ENCODE measurements at regions not wholly inside any gene's neighbourhood (a gene's known extent, or its start where the extent isn't known, plus 50 kb on each side); places are given as distances from the start of the nearest gene placed in this dataset.
"Not testable (repeated sequence)": the region's sequence is repeated elsewhere in the genome, so short reads cannot be mapped to it uniquely, and the experiment has no call there.

DNA sequence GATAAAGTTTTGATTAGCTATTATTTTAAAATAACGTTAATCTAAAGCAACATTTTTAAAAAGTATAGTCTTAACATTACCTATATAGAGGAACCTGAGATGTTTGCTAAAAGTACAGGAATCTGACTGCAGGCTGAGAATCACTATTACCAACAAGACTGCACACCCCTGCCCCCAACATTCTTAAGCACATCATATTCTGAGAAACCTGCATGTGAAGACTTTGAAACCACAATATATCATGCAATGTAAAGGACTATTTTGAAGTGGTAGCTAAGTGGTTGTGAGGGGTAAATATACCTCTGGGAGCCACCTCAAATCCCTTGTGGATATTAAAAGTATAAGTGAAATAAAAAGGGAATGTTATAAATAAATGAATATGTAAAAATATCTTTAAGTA, 119.0 kb upstream of the KLF12 start:
- TF ChIP-seq, protein P1, sequence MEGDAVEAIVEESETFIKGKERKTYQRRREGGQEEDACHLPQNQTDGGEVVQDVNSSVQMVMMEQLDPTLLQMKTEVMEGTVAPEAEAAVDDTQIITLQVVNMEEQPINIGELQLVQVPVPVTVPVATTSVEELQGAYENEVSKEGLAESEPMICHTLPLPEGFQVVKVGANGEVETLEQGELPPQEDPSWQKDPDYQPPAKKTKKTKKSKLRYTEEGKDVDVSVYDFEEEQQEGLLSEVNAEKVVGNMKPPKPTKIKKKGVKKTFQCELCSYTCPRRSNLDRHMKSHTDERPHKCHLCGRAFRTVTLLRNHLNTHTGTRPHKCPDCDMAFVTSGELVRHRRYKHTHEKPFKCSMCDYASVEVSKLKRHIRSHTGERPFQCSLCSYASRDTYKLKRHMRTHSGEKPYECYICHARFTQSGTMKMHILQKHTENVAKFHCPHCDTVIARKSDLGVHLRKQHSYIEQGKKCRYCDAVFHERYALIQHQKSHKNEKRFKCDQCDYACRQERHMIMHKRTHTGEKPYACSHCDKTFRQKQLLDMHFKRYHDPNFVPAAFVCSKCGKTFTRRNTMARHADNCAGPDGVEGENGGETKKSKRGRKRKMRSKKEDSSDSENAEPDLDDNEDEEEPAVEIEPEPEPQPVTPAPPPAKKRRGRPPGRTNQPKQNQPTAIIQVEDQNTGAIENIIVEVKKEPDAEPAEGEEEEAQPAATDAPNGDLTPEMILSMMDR (conservative IDR thresholded peaks at IDR 0.05; ENCODE audit: low read depth), result no peak
- no peak for DNase-seq (ENCODE audit: low spot score)
- ChIA-PET CTCF (no interaction called here), POLR2A (ENCODE audit: low non-redundant PET) (no interaction called here)
- no peak overlapping the region for H3K27ac ChIP-seq

DNA sequence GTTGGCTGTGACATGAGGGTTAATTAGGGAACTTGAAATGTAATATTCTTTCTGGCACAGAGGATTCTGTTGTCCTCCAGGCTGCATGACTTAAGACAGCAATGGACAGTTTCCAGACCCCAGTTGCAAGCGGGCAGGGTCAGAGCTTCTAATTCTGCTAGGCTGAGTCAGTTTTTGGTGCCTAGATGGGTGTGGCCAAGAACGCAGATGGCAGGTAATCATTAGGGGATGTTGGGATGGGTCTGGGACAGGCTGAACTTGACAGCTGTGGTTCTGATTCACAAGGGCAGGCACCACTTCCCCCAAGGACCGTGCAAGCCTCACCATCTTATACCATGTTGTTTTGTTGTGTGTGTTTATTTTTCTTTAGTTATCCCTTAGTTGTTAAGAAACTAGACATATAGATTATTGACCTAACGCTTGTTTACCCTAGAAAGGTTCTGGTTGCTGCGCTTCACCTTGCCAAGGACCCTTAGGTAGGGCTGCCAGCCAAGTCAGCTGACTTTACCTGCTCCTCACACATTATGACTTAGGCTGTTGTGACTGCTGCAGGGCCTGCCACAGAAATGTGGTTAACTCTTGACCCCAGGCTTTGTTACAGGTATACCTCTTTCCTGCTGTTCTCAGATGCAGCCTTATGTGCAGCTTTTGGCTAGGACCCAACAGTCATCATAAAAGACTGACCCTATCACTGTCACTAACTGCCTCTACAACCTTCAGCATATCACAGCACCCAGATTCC, 117.7 kb upstream of the KLF12 start:
- ChIA-PET POLR2A (ENCODE audit: low non-redundant PET) (no interaction called here), CTCF (no interaction called here)
- H3K27ac ChIP-seq, result no peak overlapping the region
- TF ChIP-seq, protein P1 (conservative IDR thresholded peaks at IDR 0.05; ENCODE audit: low read depth), result no peak
- no peak for DNase-seq (ENCODE audit: low spot score)

- TF ChIP-seq, protein P1 (conservative IDR thresholded peaks at IDR 0.05; ENCODE audit: low read depth), result no peak
- peak; percentile 20 for DNase-seq (ENCODE audit: low spot score)
- no peak overlapping the region for H3K27ac ChIP-seq
- CTCF ChIA-PET, result no interaction called here
- POLR2A ChIA-PET (ENCODE audit: low non-redundant PET), result no interaction called here
Measured at GRCh38 chr13:74250738-74251190, 116.6 kb upstream of the KLF12 start.

DNA sequence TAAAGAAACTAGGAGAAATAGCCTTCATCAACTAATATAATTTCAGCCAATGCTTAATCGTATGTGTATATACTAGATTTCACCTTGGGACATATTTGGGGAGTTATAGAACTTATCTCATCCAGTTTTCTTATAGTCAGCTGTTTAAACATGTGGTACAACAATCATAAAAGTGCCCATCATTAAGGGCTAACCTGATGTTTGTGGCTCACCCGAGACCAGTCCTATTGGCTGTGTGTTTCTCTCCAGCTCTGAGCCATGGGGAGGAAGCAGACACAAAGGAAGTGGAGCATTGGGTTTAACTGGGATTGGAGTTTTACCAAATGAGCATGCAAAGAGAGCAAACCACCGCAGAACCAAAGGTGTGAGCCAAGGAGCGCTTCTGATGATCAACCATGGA, 114.3 kb upstream of the KLF12 start:
- no peak overlapping the region for H3K27ac ChIP-seq
- DNase-seq (ENCODE audit: low spot score), result no peak
- POLR2A ChIA-PET (ENCODE audit: low non-redundant PET), result no interaction called here
- TF ChIP-seq, protein P1 (conservative IDR thresholded peaks at IDR 0.05; ENCODE audit: low read depth), result no peak
- CTCF ChIA-PET, result interaction anchor here (0.5 kb wide), 1 partner anchor 426 kb away, joined by 3 read pairs; no protein-coding TSS in a partner anchor

- ChIA-PET POLR2A (ENCODE audit: low non-redundant PET) (no interaction called here), CTCF (no interaction called here)
- TF ChIP-seq, protein P1 (conservative IDR thresholded peaks at IDR 0.05; ENCODE audit: low read depth), result no peak
- H3K27ac ChIP-seq, result no peak overlapping the region
- no peak for DNase-seq (ENCODE audit: low spot score)
Measured at GRCh38 chr13:74246487-74246886, 112.3 kb upstream of the KLF12 start.

DNA sequence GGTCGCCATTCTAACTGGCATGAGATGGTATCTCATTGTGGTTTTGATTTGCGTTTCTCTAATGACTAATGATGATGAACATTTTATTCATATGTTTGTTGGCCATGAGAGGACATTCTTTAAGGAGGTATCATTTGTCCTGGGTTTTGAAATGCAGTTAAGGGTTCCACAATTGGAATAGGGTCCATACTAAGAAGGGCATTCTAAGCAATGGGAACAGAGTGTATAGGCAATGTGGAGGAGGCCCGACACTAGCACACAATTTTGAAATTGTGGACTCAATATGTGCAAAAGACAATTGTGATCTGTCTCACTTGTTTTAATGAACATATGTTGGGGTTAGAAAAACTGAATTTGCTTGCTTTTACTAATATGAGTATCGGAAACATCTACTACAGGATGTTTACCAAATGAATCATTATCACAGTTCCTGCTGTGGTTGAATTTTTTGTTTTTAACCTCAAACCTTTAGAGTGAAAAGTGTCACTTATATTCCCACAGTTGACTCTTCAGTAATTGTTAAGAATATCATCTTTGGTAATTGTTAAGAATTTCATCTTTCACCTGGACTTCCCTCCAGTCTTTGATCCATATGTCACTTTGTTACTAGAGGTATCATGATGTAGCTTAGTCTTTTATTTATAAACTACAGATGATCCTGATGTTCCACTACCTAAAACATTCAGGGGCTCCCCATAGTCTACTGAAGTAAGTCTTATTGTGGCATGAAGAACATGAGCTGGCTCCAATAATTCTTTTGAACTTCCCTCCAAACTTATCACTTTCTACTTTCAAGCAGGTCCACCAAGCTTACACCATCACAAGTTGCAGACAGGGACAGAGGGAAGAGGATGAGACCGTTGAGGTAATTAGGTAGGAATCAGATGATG, 109.7 kb upstream of the KLF12 start:
- ChIA-PET POLR2A (ENCODE audit: low non-redundant PET) (no interaction called here), CTCF (no interaction called here)
- DNase-seq (ENCODE audit: low spot score), result peak; percentile 7
- TF ChIP-seq, protein P1 (conservative IDR thresholded peaks at IDR 0.05; ENCODE audit: low read depth), result no peak
- no peak overlapping the region for H3K27ac ChIP-seq

GRCh38 chr13:74241343-74241742, 107.1 kb upstream of the KLF12 start:
- DNase-seq (ENCODE audit: low spot score); POLR2A ChIA-PET (ENCODE audit: low non-redundant PET); CTCF ChIA-PET; H3K27ac ChIP-seq: not testable (repeated sequence)
